ENCODE measurements at regions not wholly inside any gene's neighbourhood (a gene's known extent, or its start where the extent isn't known, plus 50 kb on each side); places are given as distances from the start of the nearest gene placed in this dataset.
"Not testable (repeated sequence)": the region's sequence is repeated elsewhere in the genome, so short reads cannot be mapped to it uniquely, and the experiment has no call there.

DNA sequence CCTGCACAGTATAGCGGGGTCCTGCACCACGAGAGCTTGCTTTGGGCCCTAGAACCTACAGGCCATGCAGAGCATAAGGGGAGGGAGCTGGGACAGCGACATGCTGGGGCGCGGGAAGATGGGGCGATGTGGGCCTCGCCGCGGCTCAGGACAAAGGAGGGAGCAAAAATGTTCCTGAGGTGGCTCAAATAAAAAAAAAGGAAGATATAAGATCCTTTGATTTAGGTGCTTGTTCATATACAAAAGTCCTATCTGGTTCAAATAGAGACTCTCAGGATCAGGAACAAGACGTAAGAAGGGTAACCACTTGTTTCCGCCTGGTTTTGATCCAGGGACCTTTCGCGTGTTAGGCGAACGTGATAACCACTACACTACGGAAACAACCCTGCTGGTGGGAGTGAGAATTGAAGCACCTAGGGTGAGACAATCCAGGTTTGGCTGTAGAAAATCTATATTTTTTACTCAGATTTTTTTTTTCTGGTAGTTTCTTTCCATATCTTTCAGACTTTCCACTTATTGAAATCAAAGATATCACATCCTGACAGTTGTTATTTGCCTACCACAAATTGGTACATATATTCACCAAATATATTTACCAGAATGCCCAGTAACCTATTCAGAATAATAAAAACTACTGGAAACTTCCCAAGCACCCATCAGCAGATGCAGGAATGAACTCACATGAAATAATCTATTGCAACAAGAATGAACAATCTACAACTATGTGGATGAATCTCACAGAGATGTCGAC is 177.9 kb upstream of the ZNF184 start:
- Histone ChIP-seq H3K4me1 (ENCODE audit: control insufficient read depth, insufficient read depth, low read length) (no peaks in the 10 kb centered on the region), H3K9me3 (replicated peaks; ENCODE audit: low read length) (peaks cover 3% of the 10 kb centered on the region), H3K4me3 (ENCODE audit: low read length) (no peak overlapping the region), H3K36me3 (ENCODE audit: insufficient read depth, low read length) (no peaks in the 10 kb centered on the region), H3K4me2 (ENCODE audit: low read length) (no peak overlapping the region), H3K9ac (ENCODE audit: low read depth, low read length) (no peak overlapping the region), H3K27me3 (ENCODE audit: control insufficient read depth, insufficient read depth, low read length) (no peaks in the 10 kb centered on the region)

DNA sequence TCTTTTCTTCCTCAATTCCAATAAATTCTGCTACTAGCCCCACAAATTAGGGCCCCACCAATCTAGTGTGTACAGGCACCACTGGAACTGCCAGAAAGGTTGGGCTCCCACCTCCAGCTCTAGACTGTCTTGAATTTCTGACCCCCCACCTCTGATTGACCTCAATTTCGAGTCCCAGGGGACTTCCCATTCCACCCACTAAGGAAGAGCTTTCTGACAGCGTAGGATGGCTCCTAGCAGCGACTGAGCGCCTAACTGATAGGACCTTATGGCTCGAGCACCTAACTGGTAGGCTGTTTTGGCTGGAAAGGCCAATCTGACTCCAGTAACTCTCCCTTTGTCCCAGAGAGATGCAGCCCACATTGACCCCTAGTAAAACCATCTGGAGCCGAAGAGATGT is 171.6 kb upstream of the ZNF184 start:
- no peak overlapping the region for H3K4me3 ChIP-seq (ENCODE audit: low read length)
- H3K9me3 ChIP-seq (replicated peaks; ENCODE audit: low read length): peaks cover 3% of the 10 kb centered on the region
- no peak overlapping the region for H3K9ac ChIP-seq (ENCODE audit: low read depth, low read length)
- H3K27me3 ChIP-seq (ENCODE audit: control insufficient read depth, insufficient read depth, low read length): no peaks in the 10 kb centered on the region
- H3K36me3 ChIP-seq (ENCODE audit: insufficient read depth, low read length): no peaks in the 10 kb centered on the region
- H3K4me1 ChIP-seq (ENCODE audit: control insufficient read depth, insufficient read depth, low read length): no peaks in the 10 kb centered on the region
- no peak overlapping the region for H3K4me2 ChIP-seq (ENCODE audit: low read length)

DNA sequence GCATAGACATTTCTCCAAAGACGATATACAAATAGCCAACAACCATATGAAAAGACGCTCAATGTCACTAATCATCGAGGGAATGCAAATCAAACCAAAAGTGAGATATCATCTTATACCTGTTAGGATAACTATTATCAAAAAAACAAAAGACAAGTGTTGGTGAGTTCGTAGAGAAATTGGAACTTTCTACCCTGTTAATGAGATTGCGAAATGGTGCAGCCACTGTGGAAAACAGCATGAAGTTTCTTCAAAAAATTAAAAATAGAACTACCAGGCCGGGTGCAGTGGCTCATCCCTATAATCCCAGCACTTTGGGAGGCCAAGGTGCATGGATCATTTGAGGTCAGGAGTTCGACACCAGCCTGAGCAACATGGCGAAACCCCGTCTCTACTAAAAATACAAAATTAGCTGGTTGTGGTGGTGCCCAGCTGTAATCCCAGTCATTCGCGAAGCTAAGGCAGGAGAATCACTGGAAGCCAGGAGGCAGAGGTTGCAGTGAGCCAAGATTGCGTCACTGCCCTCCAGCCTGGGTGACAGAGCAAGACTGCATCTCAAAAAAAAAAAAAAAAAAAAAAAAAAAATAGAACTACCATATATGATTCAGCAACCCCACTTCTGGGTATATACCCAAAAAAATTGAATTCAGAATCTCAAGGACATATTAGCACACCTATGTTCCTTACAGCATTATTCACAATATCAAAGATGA is 170.0 kb upstream of the ZNF184 start:
- peaks cover 3% of the 10 kb centered on the region for H3K9me3 ChIP-seq (replicated peaks; ENCODE audit: low read length)
- H3K27me3 ChIP-seq (ENCODE audit: control insufficient read depth, insufficient read depth, low read length): no peaks in the 10 kb centered on the region
- H3K4me1 ChIP-seq (ENCODE audit: control insufficient read depth, insufficient read depth, low read length): no peaks in the 10 kb centered on the region
- H3K4me2 ChIP-seq (ENCODE audit: low read length): no peak overlapping the region
- H3K4me3 ChIP-seq (ENCODE audit: low read length): no peak overlapping the region
- H3K9ac ChIP-seq (ENCODE audit: low read depth, low read length): no peak overlapping the region
- H3K36me3 ChIP-seq (ENCODE audit: insufficient read depth, low read length): no peaks in the 10 kb centered on the region

DNA sequence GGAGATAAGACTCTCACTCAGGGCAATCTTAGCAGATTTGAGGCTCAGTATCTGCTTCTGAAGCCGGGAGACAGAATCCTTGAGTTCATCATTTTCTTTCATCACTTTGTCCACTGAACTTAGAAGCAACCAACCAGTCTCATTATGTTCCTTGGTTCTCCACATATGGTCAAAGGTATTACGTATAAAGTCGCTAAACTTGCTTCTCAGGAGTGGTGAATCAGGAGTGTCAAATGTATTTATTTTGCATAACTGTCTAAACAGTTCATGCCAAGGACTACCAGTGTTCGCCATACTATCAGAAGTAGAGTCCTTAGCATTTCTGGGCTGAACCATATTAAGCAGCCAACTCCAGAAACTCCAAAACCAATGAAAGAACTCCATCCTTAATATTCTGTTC is 163.0 kb upstream of the ZNF184 start:
- H3K4me2 ChIP-seq (ENCODE audit: low read length); H3K4me1 ChIP-seq (ENCODE audit: control insufficient read depth, insufficient read depth, low read length); H3K36me3 ChIP-seq (ENCODE audit: insufficient read depth, low read length); H3K4me3 ChIP-seq (ENCODE audit: low read length); H3K27me3 ChIP-seq (ENCODE audit: control insufficient read depth, insufficient read depth, low read length); H3K9me3 ChIP-seq (replicated peaks; ENCODE audit: low read length); H3K9ac ChIP-seq (ENCODE audit: low read depth, low read length): not testable (repeated sequence)

DNA sequence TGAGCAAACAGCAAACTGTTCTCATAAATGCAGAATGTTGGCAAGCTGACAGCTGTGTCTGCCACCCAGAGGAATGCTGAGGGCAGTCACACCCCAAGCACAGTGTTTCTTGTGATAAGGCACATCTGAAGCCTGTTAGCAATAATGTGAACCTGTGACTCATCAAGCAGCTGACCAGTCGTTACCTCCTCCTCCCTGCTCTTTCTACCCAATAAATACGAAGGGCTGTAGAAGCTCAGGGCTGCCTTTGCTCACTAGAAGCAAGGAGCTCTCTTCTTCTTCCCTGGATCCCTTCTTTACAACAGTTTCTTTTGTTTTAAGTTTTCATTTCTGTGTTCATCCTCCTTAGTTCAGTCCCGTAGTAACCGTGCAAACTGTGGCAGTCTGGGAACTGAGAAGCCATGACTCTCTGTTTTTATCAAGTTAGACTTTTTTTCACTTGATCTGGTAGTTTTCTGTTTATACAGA is 160.3 kb upstream of the ZNF184 start:
- H3K9ac ChIP-seq (ENCODE audit: low read depth, low read length); H3K4me3 ChIP-seq (ENCODE audit: low read length); H3K36me3 ChIP-seq (ENCODE audit: insufficient read depth, low read length); H3K4me2 ChIP-seq (ENCODE audit: low read length); H3K9me3 ChIP-seq (replicated peaks; ENCODE audit: low read length); H3K27me3 ChIP-seq (ENCODE audit: control insufficient read depth, insufficient read depth, low read length); H3K4me1 ChIP-seq (ENCODE audit: control insufficient read depth, insufficient read depth, low read length): not testable (repeated sequence)

DNA sequence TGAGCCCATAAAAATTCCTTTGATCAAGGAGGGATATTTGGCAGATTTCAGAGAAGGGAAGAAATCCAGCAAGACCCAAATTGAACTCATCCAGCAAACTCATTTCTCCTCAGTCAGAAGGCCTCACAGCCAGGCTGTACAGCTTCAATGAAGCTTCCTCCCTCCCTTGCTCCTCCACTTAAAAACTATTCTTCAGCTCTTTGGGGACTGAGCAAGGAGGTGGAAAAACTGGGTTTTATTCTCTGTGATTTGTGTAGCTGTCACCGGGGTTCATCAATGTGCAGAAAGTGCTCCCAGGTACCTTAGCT is 158.7 kb upstream of the ZNF184 start:
- Histone ChIP-seq H3K4me1 (ENCODE audit: control insufficient read depth, insufficient read depth, low read length) (no peaks in the 10 kb centered on the region), H3K27me3 (ENCODE audit: control insufficient read depth, insufficient read depth, low read length) (no peaks in the 10 kb centered on the region), H3K9me3 (replicated peaks; ENCODE audit: low read length) (no peaks in the 10 kb centered on the region), H3K4me3 (ENCODE audit: low read length) (no peak overlapping the region), H3K36me3 (ENCODE audit: insufficient read depth, low read length) (no peaks in the 10 kb centered on the region), H3K9ac (ENCODE audit: low read depth, low read length) (no peak overlapping the region), H3K4me2 (ENCODE audit: low read length) (peak overlapping the region; percentile 75)

DNA sequence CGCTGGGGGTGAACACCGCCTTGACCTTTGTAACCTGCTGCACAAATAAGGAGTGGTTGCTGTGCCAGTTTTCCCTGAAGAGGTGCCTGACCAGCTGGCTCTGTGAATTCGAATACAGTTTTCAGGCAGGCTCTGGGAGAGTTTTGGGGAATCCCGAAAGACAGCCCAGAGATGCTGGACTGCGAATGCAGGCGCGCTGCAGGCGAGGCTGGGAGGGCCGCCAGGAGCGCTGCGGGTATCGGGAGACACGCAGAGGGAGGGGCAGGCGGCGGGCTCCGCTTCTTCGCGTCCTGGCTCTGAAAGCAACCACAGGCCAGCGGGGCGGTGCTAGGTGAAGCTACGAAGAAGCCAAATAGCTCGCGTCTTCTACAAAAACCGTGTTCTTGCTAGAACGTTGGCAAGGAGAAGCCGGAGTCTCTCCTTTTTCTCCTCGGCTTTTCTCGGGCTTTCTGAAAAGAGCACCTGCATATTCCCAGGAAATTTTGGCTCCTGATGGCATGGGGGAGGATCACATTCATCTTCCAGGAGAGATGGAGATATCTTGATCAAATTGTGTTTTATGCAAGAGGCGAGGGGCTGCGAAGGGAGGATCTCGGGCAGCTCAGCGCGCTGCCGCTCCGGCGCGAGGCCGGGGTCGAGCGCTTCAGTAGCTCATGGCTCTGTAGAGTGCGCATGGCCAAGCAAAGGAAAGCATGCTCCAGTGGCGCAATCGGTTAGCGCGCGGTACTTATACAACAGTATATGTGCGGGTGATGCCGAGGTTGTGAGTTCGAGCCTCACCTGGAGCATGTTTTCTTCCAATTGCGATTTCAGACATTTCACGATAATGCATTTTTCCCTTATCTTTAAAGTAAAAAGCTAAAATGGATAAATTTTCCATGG is 158.1 kb upstream of the ZNF184 start:
- Histone ChIP-seq H3K9ac (ENCODE audit: low read depth, low read length) (no peak overlapping the region), H3K4me3 (ENCODE audit: low read length) (peak overlapping the region; percentile 57)

DNA sequence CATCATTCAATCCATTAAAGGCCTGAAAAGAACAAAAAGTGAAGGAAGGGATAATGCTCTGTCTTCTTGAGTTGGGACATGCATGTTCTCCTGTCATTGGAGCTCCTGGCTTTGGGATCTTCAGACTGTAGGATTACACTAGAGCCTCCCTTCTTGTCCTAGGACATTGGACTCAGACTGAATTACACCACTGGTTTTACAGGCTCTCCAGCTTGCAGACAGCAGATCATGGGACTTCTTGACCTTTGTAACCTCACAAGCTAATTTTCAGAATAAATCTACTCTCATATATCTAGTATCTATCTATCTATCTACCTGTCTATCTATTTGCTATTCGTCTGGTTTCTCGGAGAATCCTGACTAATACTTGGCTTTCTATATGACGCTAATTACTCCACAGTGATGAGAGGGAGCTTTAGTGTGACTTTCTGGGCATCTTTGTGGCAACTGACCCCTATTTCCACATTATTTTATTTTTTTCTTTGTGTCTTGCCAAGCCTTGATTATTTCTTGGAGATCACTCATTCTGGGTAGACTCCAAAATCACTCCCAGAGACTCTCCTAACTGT is 151.9 kb upstream of the ZNF184 start:
- H3K36me3 ChIP-seq (ENCODE audit: insufficient read depth, low read length): no peaks in the 10 kb centered on the region
- H3K4me1 ChIP-seq (ENCODE audit: control insufficient read depth, insufficient read depth, low read length): no peaks in the 10 kb centered on the region
- no peak overlapping the region for H3K4me3 ChIP-seq (ENCODE audit: low read length)
- H3K27me3 ChIP-seq (ENCODE audit: control insufficient read depth, insufficient read depth, low read length): no peaks in the 10 kb centered on the region
- no peak overlapping the region for H3K9ac ChIP-seq (ENCODE audit: low read depth, low read length)
- no peaks in the 10 kb centered on the region for H3K9me3 ChIP-seq (replicated peaks; ENCODE audit: low read length)
- no peak overlapping the region for H3K4me2 ChIP-seq (ENCODE audit: low read length)

More for the DNA sequence above, 158.1 kb upstream of the ZNF184 start:
- Histone ChIP-seq H3K36me3 (ENCODE audit: insufficient read depth, low read length) (no peaks in the 10 kb centered on the region), H3K27me3 (ENCODE audit: control insufficient read depth, insufficient read depth, low read length) (no peaks in the 10 kb centered on the region), H3K4me2 (ENCODE audit: low read length) (peak overlapping the region; percentile 75), H3K9me3 (replicated peaks; ENCODE audit: low read length) (no peaks in the 10 kb centered on the region), H3K4me1 (ENCODE audit: control insufficient read depth, insufficient read depth, low read length) (no peaks in the 10 kb centered on the region)

DNA sequence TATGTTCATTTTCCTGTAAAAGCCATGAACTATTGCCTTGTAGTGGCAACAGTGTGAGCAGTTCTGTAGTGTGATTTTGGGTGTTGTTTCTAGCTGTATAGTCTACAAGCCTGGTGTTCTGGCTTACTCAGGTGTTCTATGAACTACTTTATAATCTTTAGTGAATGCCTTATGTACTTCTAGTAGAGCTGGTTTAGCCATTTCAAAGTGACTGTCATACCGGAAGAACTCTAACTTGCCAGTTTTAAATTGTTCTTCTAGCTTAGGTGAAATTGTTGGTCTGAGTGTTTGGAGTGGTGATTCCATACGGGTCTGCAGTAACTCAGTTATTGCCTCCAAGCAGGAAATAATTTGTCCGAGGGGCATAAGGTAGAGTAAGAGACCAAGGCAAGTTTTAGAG is 150.2 kb upstream of the ZNF184 start:
- Histone ChIP-seq H3K9me3 (replicated peaks; ENCODE audit: low read length) (no peaks in the 10 kb centered on the region), H3K4me1 (ENCODE audit: control insufficient read depth, insufficient read depth, low read length) (no peaks in the 10 kb centered on the region), H3K4me3 (ENCODE audit: low read length) (no peak overlapping the region), H3K36me3 (ENCODE audit: insufficient read depth, low read length) (no peaks in the 10 kb centered on the region), H3K9ac (ENCODE audit: low read depth, low read length) (no peak overlapping the region), H3K4me2 (ENCODE audit: low read length) (no peak overlapping the region), H3K27me3 (ENCODE audit: control insufficient read depth, insufficient read depth, low read length) (no peaks in the 10 kb centered on the region)

DNA sequence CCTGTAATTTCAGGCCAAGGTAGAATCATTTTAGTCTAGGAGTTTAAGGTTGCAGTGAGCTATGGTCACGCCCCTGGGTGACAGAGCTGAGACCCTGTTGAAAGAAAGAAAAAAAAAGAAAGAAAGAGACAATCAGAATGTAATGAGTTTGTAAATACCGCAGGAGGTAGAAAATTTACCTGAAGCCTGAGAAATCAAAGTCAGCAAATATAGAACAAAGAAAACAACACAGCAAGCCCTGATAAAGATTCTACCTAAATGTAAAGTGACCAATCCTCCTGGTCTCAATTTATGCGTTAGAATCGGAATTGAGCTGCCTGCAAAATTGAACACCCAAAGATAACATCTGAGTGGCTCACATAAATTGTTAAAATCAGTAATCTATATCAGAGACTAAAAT is 146.5 kb upstream of the ZNF184 start:
- Histone ChIP-seq H3K4me2 (ENCODE audit: low read length) (no peak overlapping the region), H3K4me1 (ENCODE audit: control insufficient read depth, insufficient read depth, low read length) (no peaks in the 10 kb centered on the region), H3K36me3 (ENCODE audit: insufficient read depth, low read length) (no peaks in the 10 kb centered on the region), H3K27me3 (ENCODE audit: control insufficient read depth, insufficient read depth, low read length) (no peaks in the 10 kb centered on the region), H3K9me3 (replicated peaks; ENCODE audit: low read length) (no peaks in the 10 kb centered on the region), H3K9ac (ENCODE audit: low read depth, low read length) (no peak overlapping the region), H3K4me3 (ENCODE audit: low read length) (no peak overlapping the region)
